IPS-20b (cell line): ENCODE measurements at regions not wholly inside any gene's neighbourhood (a gene's known extent, or its start where the extent isn't known, plus 50 kb on each side); places are given as distances from the start of the nearest gene placed in this dataset.

Source experiments
- H3K27ac ChIP-seq: one replicate; pipeline ENCODE4 v1.5.1; 2013; ENCODE audit warnings: low read length
- H3K27me3 ChIP-seq: 2 replicates; pipeline ENCODE4 v1.6.1; 2013; ENCODE audit warnings: mild to moderate bottlenecking, low read length, inconsistent platforms; ENCODE audit not compliant: insufficient read depth
- H3K36me3 ChIP-seq: 2 replicates; pipeline ENCODE4 v1.6.1; 2013; ENCODE audit warnings: low read depth, mild to moderate bottlenecking, inconsistent platforms, low read length, moderate library complexity; ENCODE audit not compliant: insufficient read depth
- H3K4me1 ChIP-seq: 2 replicates; pipeline ENCODE4 v1.6.1; 2013; ENCODE audit warnings: mild to moderate bottlenecking, control low read depth, inconsistent platforms, low read length, moderate library complexity; ENCODE audit not compliant: insufficient read depth
- H3K4me3 ChIP-seq: 2 replicates; pipeline ENCODE4 v1.5.1; 2013; ENCODE audit warnings: mild to moderate bottlenecking, low read length, inconsistent platforms
- H3K9ac ChIP-seq: 2 replicates; pipeline ENCODE4 v1.6.1; 2013; ENCODE audit warnings: low read depth, mild to moderate bottlenecking, inconsistent platforms, low read length, moderate library complexity
- H3K9me3 ChIP-seq: 2 replicates; pipeline ENCODE4 v1.6.1; 2013; ENCODE audit warnings: mild to moderate bottlenecking, low read depth, low read length, inconsistent platforms; ENCODE audit not compliant: insufficient read depth

GRCh38 chr5:82707741-82708140 lies 369.5 kb downstream of the TMEM167A start:
- no peaks in the 10 kb centered on the region; the same call in 1 of the 2 replicates for H3K4me1 ChIP-seq
- no peak overlapping the region for H3K9ac ChIP-seq
- no peak overlapping the region for H3K4me3 ChIP-seq
- H3K27me3 ChIP-seq, result no peaks in the 10 kb centered on the region
- no peaks in the 10 kb centered on the region for H3K36me3 ChIP-seq
- H3K9me3 ChIP-seq, result no peaks in the 10 kb centered on the region
- no peak overlapping the region for H3K27ac ChIP-seq

GRCh38 chr5:82704381-82704780 lies 372.8 kb downstream of the TMEM167A start:
- Histone ChIP-seq H3K9me3 (no peaks in the 10 kb centered on the region), H3K27me3 (no peaks in the 10 kb centered on the region), H3K4me3 (no peak overlapping the region), H3K27ac (no peak overlapping the region), H3K9ac (no peak overlapping the region), H3K36me3 (no peaks in the 10 kb centered on the region), H3K4me1 (no peaks in the 10 kb centered on the region)

GRCh38 chr5:82702046-82702445 lies 375.1 kb downstream of the TMEM167A start:
- H3K9ac ChIP-seq, result no peak overlapping the region
- no peak overlapping the region for H3K4me3 ChIP-seq
- H3K36me3 ChIP-seq, result no peaks in the 10 kb centered on the region
- H3K9me3 ChIP-seq, result no peaks in the 10 kb centered on the region
- H3K4me1 ChIP-seq, result no peaks in the 10 kb centered on the region
- H3K27ac ChIP-seq, result no peak overlapping the region
- H3K27me3 ChIP-seq, result no peaks in the 10 kb centered on the region

GRCh38 chr5:82699737-82700136 lies 377.5 kb downstream of the TMEM167A start:
- Histone ChIP-seq H3K36me3 (no peaks in the 10 kb centered on the region), H3K4me1 (peaks cover 3% of the 10 kb centered on the region; the same call in 1 of the 2 replicates), H3K27me3 (no peaks in the 10 kb centered on the region), H3K27ac (no peak overlapping the region), H3K9me3 (no peaks in the 10 kb centered on the region), H3K9ac (no peak overlapping the region), H3K4me3 (no peak overlapping the region)

- Histone ChIP-seq H3K4me3 (no peak overlapping the region), H3K27me3 (no peaks in the 10 kb centered on the region), H3K9ac (no peak overlapping the region), H3K27ac (no peak overlapping the region), H3K4me1 (peaks cover 6% of the 10 kb centered on the region; the same call in 1 of the 2 replicates), H3K36me3 (no peaks in the 10 kb centered on the region), H3K9me3 (no peaks in the 10 kb centered on the region)
Observed at GRCh38 chr5:82698026-82698425, 379.2 kb downstream of the TMEM167A start.

- H3K9me3 ChIP-seq, result no peaks in the 10 kb centered on the region
Observed at GRCh38 chr5:82694711-82695285, 382.4 kb downstream of the TMEM167A start.

GRCh38 chr5:82692826-82693225 lies 384.4 kb downstream of the TMEM167A start:
- no peak overlapping the region for H3K9ac ChIP-seq
- no peaks in the 10 kb centered on the region for H3K27me3 ChIP-seq
- H3K4me3 ChIP-seq, result no peak overlapping the region
- H3K9me3 ChIP-seq, result no peaks in the 10 kb centered on the region
- H3K27ac ChIP-seq, result no peak overlapping the region
- H3K36me3 ChIP-seq, result no peaks in the 10 kb centered on the region
- peaks cover 6% of the 10 kb centered on the region for H3K4me1 ChIP-seq

More at GRCh38 chr5:82694711-82695285, 382.4 kb downstream of the TMEM167A start:
- no peak overlapping the region for H3K9ac ChIP-seq
- H3K27ac ChIP-seq, result no peak overlapping the region
- no peaks in the 10 kb centered on the region for H3K27me3 ChIP-seq
- no peaks in the 10 kb centered on the region for H3K36me3 ChIP-seq
- H3K4me3 ChIP-seq, result no peak overlapping the region
- H3K4me1 ChIP-seq, result peaks cover 6% of the 10 kb centered on the region

GRCh38 chr5:82684659-82685058 lies 392.5 kb downstream of the TMEM167A start:
- Histone ChIP-seq H3K9me3 (no peaks in the 10 kb centered on the region), H3K36me3 (no peaks in the 10 kb centered on the region), H3K4me1 (no peaks in the 10 kb centered on the region), H3K9ac (no peak overlapping the region), H3K4me3 (no peak overlapping the region), H3K27ac (no peak overlapping the region), H3K27me3 (no peaks in the 10 kb centered on the region)

- Histone ChIP-seq H3K36me3 (no peaks in the 10 kb centered on the region), H3K9ac (no peak overlapping the region), H3K4me3 (no peak overlapping the region), H3K27ac (no peak overlapping the region), H3K27me3 (no peaks in the 10 kb centered on the region), H3K4me1 (no peaks in the 10 kb centered on the region), H3K9me3 (no peaks in the 10 kb centered on the region)
Observed at GRCh38 chr5:82684165-82684564, 393.0 kb downstream of the TMEM167A start.

GRCh38 chr5:82679660-82680059 lies 397.5 kb downstream of the TMEM167A start:
- H3K36me3 ChIP-seq, result no peaks in the 10 kb centered on the region
- no peaks in the 10 kb centered on the region for H3K9me3 ChIP-seq
- no peak overlapping the region for H3K4me3 ChIP-seq
- H3K27ac ChIP-seq, result no peak overlapping the region
- no peaks in the 10 kb centered on the region for H3K4me1 ChIP-seq
- H3K27me3 ChIP-seq, result no peaks in the 10 kb centered on the region
- H3K9ac ChIP-seq, result no peak overlapping the region

- no peaks in the 10 kb centered on the region for H3K9me3 ChIP-seq
- H3K4me3 ChIP-seq, result no peak overlapping the region
- H3K27me3 ChIP-seq, result no peaks in the 10 kb centered on the region
- H3K4me1 ChIP-seq, result no peaks in the 10 kb centered on the region
- H3K9ac ChIP-seq, result no peak overlapping the region
- no peaks in the 10 kb centered on the region for H3K36me3 ChIP-seq
- no peak overlapping the region for H3K27ac ChIP-seq
Observed at GRCh38 chr5:82676661-82677060, 398.5 kb upstream of the RPS23 start.

GRCh38 chr5:82674671-82675070 lies 396.5 kb upstream of the RPS23 start:
- Histone ChIP-seq H3K4me1 (no peaks in the 10 kb centered on the region), H3K27me3 (no peaks in the 10 kb centered on the region), H3K27ac (no peak overlapping the region), H3K9ac (no peak overlapping the region), H3K4me3 (no peak overlapping the region), H3K36me3 (no peaks in the 10 kb centered on the region), H3K9me3 (no peaks in the 10 kb centered on the region)
